A549 (cell line): ENCODE measurements at regions not wholly inside any gene's neighbourhood (a gene's known extent, or its start where the extent isn't known, plus 50 kb on each side); places are given as distances from the start of the nearest gene placed in this dataset.

Experiments
- ATAC-seq, 2 experiments: fragments of 200-7000 bp in 1 of 2; fragments of >200 bp in 1 of 2; cut with Nextera tagmentation in 1 of 2; cut with Tn5 transposase in 1 of 2; 3 replicates each; pipeline versions ENCODE4 v1.8.0 to v1.9.1; 2018 to 2020; ENCODE audit warnings: mild to moderate bottlenecking in 1 of 2, moderate library complexity in 1 of 2
- CTCF ChIA-PET: fragments of 300-600 bp; sonication (Branson Sonifier 250); formaldehyde crosslinking; extraction: SDS; loops from one replicate; lab custom pipeline; 2021; ENCODE audit warnings: antibody characterized with exemption, inconsistent platforms; lab: Yijun Ruan, JAX
- POLR2A ChIA-PET: fragments of 350-600 bp; formaldehyde crosslinking; extraction: SDS; loops from one replicate; lab custom pipeline; 2021; ENCODE audit warnings: antibody characterized with exemption, inconsistent platforms; lab: Yijun Ruan, JAX
- DNase-seq, 2 experiments: peaks; one replicate each; pipeline versions ENCODE4 v3.0.0 to v3.0.0-alpha.2; 2011 to 2016; ENCODE audit warnings: low read depth in 1 of 2, low spot score in 1 of 2
- FAIRE-seq: peaks from 2 replicates; lab custom pipeline; 2011; peaks lifted over from hg19 to GRCh38; lab: Jason Lieb, UNC
- H3K27ac ChIP-seq, 2 experiments: fragments of >200 bp; sonication (Bioruptor Twin); formaldehyde crosslinking; 3 replicates each; pipeline ENCODE4 v1.5.1; 2016 to 2017
- H3K4me1 ChIP-seq: fragments of >200 bp; sonication (Bioruptor Twin); formaldehyde crosslinking; 3 replicates; pipeline ENCODE4 v1.6.1; 2016
- H3K4me2 ChIP-seq: fragments of >200 bp; sonication (Bioruptor Twin); formaldehyde crosslinking; 3 replicates; pipeline ENCODE4 v1.6.1; 2016
- H3K4me3 ChIP-seq: fragments of >200 bp; sonication (Bioruptor Twin); formaldehyde crosslinking; 3 replicates; pipeline ENCODE4 v1.5.1; 2016
- H3K9me3 ChIP-seq: fragments of >200 bp; sonication (Bioruptor Twin); formaldehyde crosslinking; 3 replicates; pipeline ENCODE4 v1.6.1; 2016
- BHLHE40 ChIP-seq: IDR thresholded peaks from 2 replicates; pipeline ENCODE4 v1.6.1; 2012; ENCODE audit warnings: low read depth, low read length, inconsistent platforms
- CHD2 ChIP-seq: fragments of 150-350 bp; IDR thresholded peaks from 2 replicates; pipeline ENCODE4 v1.6.1; 2014; ENCODE audit warnings: low read length; ENCODE audit not compliant: partially characterized antibody
- CHD4 ChIP-seq: fragments of 200-600 bp; sonication (generic); IDR thresholded peaks from 2 replicates; pipeline ENCODE4 v1.6.1; 2016; ENCODE audit warnings: antibody characterized with exemption, mild to moderate bottlenecking, borderline replicate concordance
- E2F6 ChIP-seq: IDR thresholded peaks from 2 replicates; pipeline ENCODE4 v1.6.1; 2012; ENCODE audit warnings: low read depth, borderline replicate concordance
- EHMT2 ChIP-seq: fragments of 200-600 bp; sonication (generic); IDR thresholded peaks from 2 replicates; pipeline ENCODE4 v1.6.1; 2016; ENCODE audit warnings: antibody characterized with exemption, low read depth, mild to moderate bottlenecking, moderate library complexity
- FOSL2 ChIP-seq, 2 experiments: fragments of 450-650 bp in 1 of 2; fragments of >200 bp in 1 of 2; sonication (Bioruptor Twin) in 1 of 2; formaldehyde crosslinking; IDR thresholded peaks; 2 replicates each; pipeline versions ENCODE4 v1.5.0 to v1.6.1; 2016 to 2020; ENCODE audit warnings: mild to moderate bottlenecking in 1 of 2, moderate library complexity in 1 of 2
- GATA3 ChIP-seq: IDR thresholded peaks from 2 replicates; pipeline ENCODE4 v1.6.1; 2012; ENCODE audit warnings: borderline replicate concordance
- HES2 ChIP-seq: fragments of >200 bp; sonication (Bioruptor Twin); formaldehyde crosslinking; IDR thresholded peaks from 2 replicates; pipeline ENCODE4 v1.6.1; 2016
- HEYL ChIP-seq: fragments of 250-450 bp; sonication (Bioruptor Pico); IDR thresholded peaks from 2 replicates; pipeline ENCODE4 v1.8.0; 2021; ENCODE audit warnings: mild to moderate bottlenecking, moderate library complexity
- HMGXB4 ChIP-seq: fragments of 250-450 bp; sonication (Bioruptor Pico); IDR thresholded peaks from 2 replicates; pipeline ENCODE4 v1.5.0; 2021; ENCODE audit warnings: mild to moderate bottlenecking, moderate library complexity, borderline replicate concordance
- JUN ChIP-seq, 2 experiments: fragments of >200 bp; sonication (Bioruptor Twin); formaldehyde crosslinking; IDR thresholded peaks; 2 replicates in 1 of 2; 3 replicates in 1 of 2; pipeline ENCODE4 v1.6.1; 2016 to 2017
- KDM5A ChIP-seq: fragments of 200-600 bp; sonication (generic); IDR thresholded peaks from 2 replicates; pipeline ENCODE4 v1.6.1; 2016; ENCODE audit warnings: antibody characterized with exemption, mild to moderate bottlenecking
- MAX ChIP-seq: IDR thresholded peaks from 2 replicates; pipeline ENCODE4 v1.6.1; 2012
- MAZ ChIP-seq: fragments of 150-350 bp; IDR thresholded peaks from 2 replicates; pipeline ENCODE4 v1.6.1; 2014; ENCODE audit warnings: antibody characterized with exemption, low read depth, low read length, borderline replicate concordance
- MYC ChIP-seq: IDR thresholded peaks from 2 replicates; pipeline ENCODE4 v1.6.1; 2012; ENCODE audit warnings: mild to moderate bottlenecking, inconsistent platforms, low read length, improper control_type of control experiment, borderline replicate concordance
- NR3C1 ChIP-seq: fragments of >200 bp; sonication (Bioruptor Twin); formaldehyde crosslinking; IDR thresholded peaks from 3 replicates; pipeline ENCODE4 v1.6.1; 2017
- PHF8 ChIP-seq: fragments of 200-600 bp; sonication (generic); IDR thresholded peaks from 2 replicates; pipeline ENCODE4 v1.6.1; 2016; ENCODE audit warnings: low read depth, mild to moderate bottlenecking, antibody characterized with exemption, moderate library complexity, borderline replicate concordance
- POLR2A ChIP-seq: IDR thresholded peaks from 2 replicates; pipeline ENCODE4 v1.6.1; 2012; ENCODE audit warnings: mild to moderate bottlenecking, low read length
- POLR2AphosphoS2 ChIP-seq: conservative IDR thresholded peaks from 2 replicates; pipeline ENCODE4 v1.6.1; 2012; ENCODE audit warnings: low read length, improper control_type of control experiment, inconsistent platforms
- RCOR1 ChIP-seq: fragments of 150-350 bp; IDR thresholded peaks from 2 replicates; pipeline ENCODE4 v1.6.1; 2014; ENCODE audit warnings: antibody characterized with exemption, low read length, low read depth
- SMC3 ChIP-seq: fragments of >200 bp; sonication (Bioruptor Twin); formaldehyde crosslinking; IDR thresholded peaks from 3 replicates; pipeline ENCODE4 v1.6.1; 2018; ENCODE audit warnings: inconsistent platforms
- TP53 ChIP-seq: fragments of 250-450 bp; sonication (Bioruptor Pico); IDR thresholded peaks from 2 replicates; pipeline ENCODE4 v1.5.0; 2021; ENCODE audit warnings: mild to moderate bottlenecking, moderate library complexity
- ZSCAN20 ChIP-seq: fragments of 250-450 bp; sonication (Bioruptor Pico); IDR thresholded peaks from 2 replicates; pipeline ENCODE4 v1.8.0; 2022; ENCODE audit warnings: mild to moderate bottlenecking, moderate library complexity
- WGBS: methylation state at CpG from one replicate; pipeline ENCODE4 v1.1.6; 2017; ENCODE audit errors: missing lambda C conversion rate; 5-methylcytosine and 5-hydroxymethylcytosine counted together

- ChIA-PET POLR2A (no interaction called here), CTCF (no interaction called here)
- no peak for TF ChIP-seq RCOR1
- TF ChIP-seq MAZ: no peak
- no peak for TF ChIP-seq TP53
- no peak for TF ChIP-seq HMGXB4 (CRISPR knock-in tag)
- no peak for TF ChIP-seq JUN (IDR thresholded peaks at IDR 0.05)
- no peak for TF ChIP-seq CHD4
- TF ChIP-seq ZSCAN20: no peak
- TF ChIP-seq SMC3: no peak
- TF ChIP-seq NR3C1: no peak
- no peak for TF ChIP-seq BHLHE40
- no peak for TF ChIP-seq MAX
- no peak for TF ChIP-seq POLR2AphosphoS2
- no peak for TF ChIP-seq EHMT2
- TF ChIP-seq HEYL (CRISPR knock-in tag): no peak
- WGBS: 0% methylated on average over 1 of the region's 1 CpG
- Histone ChIP-seq H3K4me3 (no peak overlapping the region), H3K4me1 (no peaks in the 10 kb centered on the region), H3K4me2 (no peak overlapping the region), H3K9me3 (no peaks in the 10 kb centered on the region), H3K27ac (no peak overlapping the region)
- no peak for DNase-seq
- ATAC-seq: no peak
- no peak for FAIRE-seq
Measured at GRCh38 chr4:96342196-96342595, 502.3 kb downstream of the PDHA2 start.

GRCh38 chr4:96342790-96343455, 503.0 kb downstream of the PDHA2 start:
- Histone ChIP-seq H3K4me3 (no peak overlapping the region), H3K9me3 (no peaks in the 10 kb centered on the region), H3K27ac (no peak overlapping the region), H3K4me2 (no peak overlapping the region), H3K4me1 (no peaks in the 10 kb centered on the region)
- WGBS: 8% methylated on average over 2 of the region's 2 CpGs
- POLR2A ChIA-PET: no interaction called here
- TF ChIP-seq GATA3 (no peak), E2F6 (no peak), HMGXB4 (CRISPR knock-in tag) (no peak), MYC (no peak), CHD2 (no peak), TP53 (no peak), POLR2A (no peak), KDM5A (no peak), PHF8 (no peak), FOSL2 (IDR thresholded peaks at IDR 0.05) (no peak), FOSL2 (CRISPR knock-in tag; IDR thresholded peaks at IDR 0.05) (no peak), HES2 (no peak)
- CTCF ChIA-PET: no interaction called here
- DNase-seq: no peak
- FAIRE-seq: no peak
- no peak for ATAC-seq
